ENCODE measurements at regions not wholly inside any gene's neighbourhood (a gene's known extent, or its start where the extent isn't known, plus 50 kb on each side); places are given as distances from the start of the nearest gene placed in this dataset.
"Not testable (repeated sequence)": the region's sequence is repeated elsewhere in the genome, so short reads cannot be mapped to it uniquely, and the experiment has no call there.

DNA sequence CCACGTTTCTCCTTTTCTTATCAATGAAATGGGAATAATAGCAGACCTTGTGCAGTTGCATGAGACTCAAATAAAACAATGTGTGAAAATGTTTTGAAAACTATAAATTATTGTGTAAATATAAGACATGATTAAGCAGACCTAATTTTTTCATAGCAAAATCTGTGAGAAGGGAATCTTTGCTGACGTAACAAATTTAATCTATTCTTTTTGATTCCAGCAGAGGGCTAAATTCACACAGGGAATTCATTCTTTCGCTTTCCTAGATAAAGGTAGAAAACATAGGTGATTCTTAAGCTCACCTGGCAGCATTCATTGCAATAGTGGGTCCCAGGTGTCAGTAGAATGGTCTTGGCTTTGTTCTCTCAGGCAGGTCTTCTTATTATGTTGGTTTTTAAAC is 450.0 kb upstream of the GCFC2 start:
- no peak for FAIRE-seq

DNA sequence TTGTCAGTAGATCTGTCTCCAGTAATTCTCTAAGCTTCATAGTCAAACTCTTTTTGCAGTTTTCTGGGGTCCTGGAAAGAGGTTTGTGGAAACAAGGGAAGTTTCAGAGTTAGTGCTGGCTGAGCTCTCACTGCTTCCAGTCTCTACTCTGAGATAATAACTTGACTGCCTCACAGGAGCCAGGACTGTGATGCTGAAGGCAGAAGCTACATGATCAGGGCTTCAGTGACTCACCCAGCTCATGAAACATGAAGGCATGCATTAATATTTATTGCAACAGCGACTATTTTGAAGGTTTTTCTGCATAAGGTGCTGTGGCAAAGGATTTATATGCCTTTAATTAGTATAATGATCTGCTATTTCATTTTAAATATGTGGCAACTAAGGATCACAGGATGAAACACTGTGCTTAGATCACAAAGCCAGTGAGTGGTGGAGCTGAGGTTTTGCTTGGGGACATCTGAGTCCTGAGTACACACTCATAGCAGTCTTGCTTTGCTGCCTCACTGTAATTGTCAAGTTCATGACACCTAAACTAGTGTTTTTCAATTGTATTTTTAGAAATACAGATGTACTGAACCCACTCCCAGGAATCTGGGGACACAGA is 448.4 kb upstream of the GCFC2 start:
- FAIRE-seq: no peak

DNA sequence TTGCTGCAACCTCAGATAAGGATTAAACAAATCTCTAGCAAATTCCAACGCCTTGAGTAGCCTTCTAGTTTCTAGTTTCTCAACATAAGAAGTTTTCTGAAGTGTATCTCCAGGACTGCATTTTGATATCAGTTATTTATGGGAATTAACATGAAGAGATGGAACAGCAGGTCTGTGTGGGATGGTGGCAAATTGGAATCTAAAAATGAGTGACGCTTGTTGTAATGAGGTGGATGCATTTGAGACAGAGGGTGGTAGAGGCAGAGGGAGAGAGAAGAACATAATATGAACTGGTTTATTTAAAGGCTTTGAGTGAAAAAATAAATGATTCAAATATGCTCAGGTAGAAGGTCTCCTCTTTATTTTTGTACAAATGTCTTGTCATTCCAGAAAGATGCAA is 446.8 kb upstream of the GCFC2 start:
- no peak for FAIRE-seq

DNA sequence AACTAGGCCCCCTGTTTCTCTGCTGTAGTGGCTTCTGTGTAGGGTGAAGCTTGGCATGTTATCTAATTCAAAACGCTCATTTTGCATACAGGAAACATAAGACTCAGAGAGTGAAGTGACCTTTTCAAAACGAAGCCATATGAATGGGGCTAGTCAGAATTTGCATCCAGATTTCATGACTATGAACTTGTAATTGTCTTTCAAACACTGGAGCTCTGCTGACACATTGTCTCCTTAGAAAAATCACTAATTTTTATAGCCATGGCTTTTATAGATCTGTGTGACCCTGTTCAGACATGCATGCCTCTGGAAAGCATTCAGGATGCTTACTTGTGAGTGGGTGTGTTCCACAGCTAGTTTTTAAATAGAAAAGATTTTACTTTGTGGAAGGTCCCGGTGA is 444.3 kb upstream of the GCFC2 start:
- FAIRE-seq: no peak

DNA sequence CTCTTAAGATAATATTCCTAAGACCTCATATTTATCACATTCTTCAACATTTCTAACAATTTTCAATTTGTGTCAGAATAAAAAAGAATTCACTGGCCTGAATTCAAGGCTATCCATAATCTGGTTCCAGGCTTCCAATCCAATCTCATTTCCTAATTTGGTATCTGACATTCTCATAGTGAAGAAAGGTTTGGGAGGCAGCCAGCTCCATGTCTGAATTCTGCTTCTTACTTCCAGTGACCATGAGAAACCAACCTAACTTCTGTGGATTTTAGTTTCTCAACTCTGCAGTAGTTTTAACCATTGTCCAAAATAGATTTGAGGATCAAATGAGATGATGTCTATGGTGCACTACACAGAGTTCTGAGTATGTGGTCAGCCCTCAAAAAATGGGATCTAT is 439.1 kb upstream of the GCFC2 start:
- no peak for FAIRE-seq

DNA sequence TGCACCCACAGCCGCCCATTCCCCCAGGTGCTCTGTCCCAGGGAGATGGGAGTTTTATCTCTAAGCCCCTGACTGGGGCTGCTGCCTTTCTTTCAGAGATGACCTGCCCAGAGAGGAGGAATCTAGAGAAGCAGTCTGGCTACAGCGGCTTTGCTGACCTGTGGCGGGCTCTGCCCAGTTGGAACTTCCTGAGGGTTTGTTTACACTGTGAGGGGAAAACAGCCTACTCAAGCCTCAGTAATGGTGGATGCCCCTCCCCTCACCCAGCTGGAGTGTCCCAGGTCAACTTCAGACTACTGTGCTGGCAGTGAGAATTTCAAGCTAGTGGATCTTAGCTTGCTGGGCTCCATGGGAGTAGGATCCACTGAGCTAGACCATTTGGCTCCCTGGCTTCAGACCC is 428.6 kb upstream of the GCFC2 start:
- not testable (repeated sequence) for FAIRE-seq

DNA sequence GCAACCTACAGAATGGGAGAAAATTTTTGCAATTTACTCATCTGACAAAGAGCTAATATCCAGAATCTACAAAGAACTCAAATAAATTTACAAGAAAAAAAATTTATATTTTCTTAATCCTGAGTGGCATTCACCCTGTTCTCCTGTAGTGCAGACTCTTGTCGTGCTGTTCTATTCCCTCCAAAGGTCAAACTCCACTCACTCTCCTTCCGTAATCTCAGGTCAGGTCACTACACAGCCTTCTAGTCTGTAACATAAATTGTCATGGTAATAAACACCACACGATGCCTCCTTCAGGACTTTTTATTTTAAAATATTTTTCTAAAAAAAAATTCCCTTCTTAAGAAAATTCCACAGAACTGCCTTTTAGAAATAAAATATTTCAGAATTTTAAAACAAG is 417.9 kb upstream of the GCFC2 start:
- FAIRE-seq: no peak

DNA sequence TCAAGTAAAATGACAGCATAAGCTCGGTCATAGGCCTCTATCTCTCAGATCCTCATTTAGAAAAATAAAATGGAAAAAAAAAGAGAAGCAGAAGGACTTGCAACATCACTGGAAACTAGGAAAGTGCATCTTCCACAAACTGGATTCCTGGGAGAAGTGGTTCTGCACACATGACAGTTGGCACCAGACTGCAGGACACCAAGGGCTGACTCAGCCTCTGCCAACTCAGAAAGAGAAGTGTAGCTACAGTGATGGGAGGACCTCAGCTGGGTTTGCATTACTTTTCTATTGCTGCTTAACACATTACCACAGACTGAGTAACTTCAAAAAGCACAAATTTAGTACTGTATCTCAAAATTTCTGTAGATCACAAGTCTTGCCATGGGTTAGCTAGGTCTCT is 409.5 kb upstream of the GCFC2 start:
- no peak for FAIRE-seq

DNA sequence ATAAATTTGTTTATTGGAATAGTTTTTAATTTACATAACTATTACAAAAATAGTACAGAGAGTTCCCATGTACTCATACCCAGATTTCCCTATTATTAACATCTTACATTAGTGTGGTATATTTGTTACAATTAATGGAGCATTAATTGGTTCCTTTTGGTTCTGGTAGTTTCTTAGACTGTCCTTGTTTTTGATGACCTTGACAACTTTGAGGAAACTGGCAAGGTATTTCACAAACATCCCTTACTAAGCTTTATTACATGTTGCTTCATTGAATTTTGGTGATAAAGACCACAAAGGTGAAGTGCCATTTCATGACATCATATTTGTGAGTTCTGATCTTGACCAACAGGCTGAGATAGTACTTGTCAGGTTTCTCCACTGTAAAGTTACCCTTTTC is 379.0 kb upstream of the GCFC2 start:
- no peak for FAIRE-seq

DNA sequence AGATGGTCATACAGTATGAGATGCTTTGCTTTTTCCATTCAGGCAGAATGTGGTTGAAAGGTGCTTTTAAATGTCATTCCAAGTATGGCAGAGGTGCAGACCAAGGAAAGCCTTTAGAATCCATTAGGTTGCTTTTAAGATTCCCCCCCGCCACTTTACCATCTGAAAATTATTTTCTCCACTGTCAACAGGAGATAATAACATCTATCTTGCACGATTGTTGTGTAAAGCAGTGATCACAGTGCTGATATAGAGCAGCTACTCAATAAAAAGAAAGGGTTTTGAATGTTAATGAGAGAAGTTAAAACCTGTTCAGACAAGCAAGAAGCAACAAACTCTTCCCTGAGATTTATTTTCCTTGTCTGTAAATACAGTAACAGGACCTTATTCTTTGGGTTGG is 372.5 kb upstream of the GCFC2 start:
- no peak for FAIRE-seq

DNA sequence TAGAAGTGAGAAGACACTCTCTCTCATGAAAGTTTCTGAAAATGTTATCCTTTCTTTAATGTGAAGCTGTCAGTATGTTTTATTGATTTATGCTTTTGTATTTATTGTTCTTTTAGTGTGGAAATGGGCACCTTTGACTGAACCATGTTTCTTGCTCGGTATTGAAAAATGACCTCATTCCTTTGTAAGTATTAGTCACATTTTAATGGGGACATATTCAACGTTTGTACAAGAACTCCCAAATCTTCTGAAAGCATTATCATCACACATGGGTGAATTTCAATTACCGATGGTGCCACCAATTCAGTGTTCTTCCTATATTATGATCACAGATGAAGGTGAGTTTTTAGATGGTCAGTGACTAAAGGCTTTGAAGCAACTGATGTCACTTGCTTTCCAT is 371.8 kb upstream of the GCFC2 start:
- no peak for FAIRE-seq

DNA sequence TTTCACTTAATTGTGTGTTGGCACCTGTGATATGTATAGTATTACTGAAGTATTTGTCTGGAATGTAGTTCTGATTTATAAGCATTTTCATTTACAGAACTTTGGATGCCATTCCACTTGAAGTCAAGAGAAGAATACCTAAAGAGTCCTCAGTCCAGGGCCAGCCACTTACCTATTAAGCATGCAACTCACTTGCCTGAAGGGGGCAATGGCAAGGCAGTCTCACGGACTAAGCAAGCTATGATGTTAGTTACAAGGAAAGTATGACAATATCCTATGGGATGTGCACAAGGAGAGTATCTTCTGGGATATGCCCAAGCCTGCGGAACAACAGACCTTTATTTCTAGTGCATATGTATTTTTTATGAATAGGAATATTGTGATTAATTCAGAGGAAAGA is 369.4 kb upstream of the GCFC2 start:
- no peak for FAIRE-seq

DNA sequence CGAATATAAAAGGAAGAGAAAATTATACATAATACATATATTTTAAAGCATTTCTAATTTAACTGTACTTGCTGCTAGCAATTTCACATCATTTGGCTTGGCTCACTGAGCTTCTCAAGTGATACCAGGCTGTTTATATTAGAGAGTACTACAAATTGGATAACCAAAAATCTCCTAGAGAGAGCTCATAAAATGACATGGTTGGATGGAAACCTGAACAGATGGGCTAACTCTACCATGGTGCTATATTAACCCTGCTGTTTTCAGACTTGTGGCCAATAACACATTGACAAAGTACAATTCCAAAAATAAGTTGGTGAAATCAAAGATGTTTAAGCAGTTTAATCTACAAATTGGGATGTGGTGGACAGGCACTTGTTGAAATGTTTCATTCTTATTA is 364.4 kb upstream of the GCFC2 start:
- FAIRE-seq: no peak

DNA sequence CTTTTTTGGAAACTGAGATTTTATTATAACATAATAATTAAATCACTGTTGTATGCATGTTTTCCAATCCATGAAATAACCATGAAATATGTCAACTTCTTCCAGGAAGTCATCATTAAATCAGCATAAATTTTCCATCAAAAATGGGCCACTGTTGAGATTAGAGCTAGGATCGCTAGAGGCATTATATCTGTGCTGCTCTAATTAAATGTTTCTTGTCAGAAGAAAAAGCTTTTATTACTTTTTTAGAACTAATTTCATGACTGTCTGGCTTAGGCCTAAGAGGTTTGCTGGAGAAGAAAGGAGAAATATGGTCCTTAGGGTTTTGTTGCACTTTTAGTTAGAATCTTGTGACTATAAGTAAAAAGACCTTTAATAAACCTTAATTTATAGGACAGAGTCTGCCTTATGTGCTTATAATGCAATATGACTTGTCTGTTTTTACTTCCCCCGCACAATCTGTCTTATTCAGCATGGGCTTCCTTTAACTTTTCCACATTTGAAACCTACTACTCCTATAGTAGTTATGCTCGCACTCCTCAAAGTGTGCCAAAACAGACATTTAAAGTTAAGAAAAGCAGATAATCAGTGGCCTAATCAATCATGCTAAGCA is 363.4 kb upstream of the GCFC2 start:
- no peak for FAIRE-seq

DNA sequence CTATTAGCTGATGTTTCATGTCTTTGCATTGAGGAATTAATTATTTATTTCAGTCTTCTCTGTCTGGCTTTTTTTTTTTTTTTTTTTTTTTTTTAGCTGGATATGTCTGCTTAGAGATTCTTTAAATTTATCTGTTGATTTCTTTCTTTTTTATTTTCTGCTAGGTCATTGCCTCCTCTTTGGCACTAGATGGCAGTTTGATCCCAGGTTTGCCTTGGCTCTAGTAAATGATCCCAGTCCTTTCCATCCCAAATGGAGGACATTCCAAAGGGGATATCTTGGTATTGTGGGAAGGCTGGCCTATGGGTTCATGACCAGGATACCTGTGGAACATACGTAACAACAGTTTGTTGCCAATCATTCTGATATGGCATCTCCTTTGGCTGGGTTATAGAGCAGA is 339.5 kb upstream of the GCFC2 start:
- FAIRE-seq: no peak

DNA sequence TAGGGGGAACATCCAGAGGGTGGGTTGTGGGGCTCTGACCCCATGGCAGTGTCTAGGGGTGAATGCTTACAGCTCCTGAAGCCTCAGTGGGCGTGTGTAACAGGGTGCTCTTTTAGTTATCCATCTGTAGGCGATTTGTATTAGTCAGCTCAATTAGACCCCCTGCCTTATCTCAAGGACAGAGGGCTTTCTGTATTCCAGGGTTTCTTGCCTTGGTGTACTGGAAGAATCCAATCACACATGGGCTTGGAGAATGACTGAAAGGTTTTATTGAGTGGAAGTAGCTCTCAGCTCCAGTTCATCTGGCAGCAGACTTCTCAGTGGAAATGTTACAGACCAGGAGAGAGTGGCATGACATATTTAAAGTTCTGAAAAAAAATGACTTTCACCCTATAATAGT is 334.0 kb upstream of the GCFC2 start:
- no peak for FAIRE-seq

DNA sequence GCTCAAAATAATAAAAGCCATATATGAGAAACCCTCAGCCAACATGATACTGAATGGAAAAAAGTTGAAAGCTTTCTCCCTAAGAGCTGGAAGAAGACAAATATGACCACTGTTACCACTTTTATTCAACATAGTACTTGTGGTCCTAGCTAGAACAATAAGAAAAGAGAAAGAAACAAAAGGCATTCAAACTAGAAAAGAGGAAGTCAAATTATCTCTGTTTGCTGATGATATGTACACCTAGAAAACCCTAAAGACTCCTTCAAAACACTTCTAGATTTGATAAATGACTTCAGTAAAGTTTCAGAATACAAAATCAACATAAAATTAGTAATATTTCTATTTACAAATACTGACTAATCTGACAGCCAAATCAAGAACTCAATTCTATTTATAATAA is 328.8 kb upstream of the GCFC2 start:
- FAIRE-seq: no peak

DNA sequence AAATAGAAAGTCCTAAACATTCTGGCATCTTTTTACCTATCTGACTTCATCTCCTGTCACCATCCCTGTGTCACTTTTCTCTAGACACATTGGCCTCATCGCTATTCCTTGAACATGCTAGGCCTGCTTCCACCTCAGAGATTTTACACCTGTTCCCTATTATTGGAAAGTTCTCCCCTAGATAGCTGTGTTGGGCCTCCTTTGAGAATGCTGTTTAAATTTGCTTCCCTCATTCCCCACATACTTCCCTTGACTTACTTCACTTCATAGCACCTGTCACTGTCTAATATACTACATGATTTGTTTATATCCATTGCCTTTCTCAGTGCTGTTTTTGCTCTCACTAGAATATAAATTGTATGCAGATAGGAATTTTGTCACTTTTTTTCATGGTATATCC is 317.0 kb upstream of the GCFC2 start:
- FAIRE-seq: no peak

DNA sequence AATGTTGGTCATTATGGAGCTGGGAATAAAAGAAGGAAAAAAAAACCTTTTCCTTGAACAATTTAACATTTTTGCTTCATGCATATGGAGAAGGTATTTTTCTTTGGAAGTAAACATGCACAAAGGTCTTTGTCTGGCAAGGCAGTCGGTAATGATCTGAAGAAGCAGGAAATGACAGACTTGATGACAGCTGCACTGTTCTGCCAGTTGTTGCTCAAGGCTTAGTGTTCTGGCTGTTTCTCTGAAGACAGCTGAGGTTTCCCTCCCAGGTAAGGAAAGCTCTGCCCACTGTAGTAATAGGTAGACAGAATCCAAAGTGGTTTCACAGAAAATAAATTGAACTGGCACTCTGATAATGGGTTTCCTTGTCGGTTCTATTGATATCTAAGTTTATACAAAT is 308.4 kb upstream of the GCFC2 start:
- no peak for FAIRE-seq

DNA sequence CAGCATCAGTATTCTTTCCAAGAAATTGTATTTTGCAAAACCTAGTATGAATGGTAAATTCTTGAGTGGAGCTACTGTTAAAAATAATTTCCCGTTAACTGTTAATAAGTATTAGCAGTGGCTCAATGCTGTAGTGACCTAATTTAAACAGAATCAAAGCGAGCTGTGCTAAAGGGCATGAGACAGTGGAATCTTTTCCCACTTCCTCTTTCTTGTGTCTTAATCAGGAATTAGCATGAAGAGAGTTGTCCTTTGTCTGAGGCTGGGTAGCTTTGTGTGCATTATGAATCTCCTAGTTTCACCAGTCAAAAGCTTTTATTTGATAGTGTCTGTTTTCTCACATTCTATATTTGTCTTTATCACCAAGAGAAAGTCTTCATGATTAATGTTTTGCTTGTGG is 298.8 kb upstream of the GCFC2 start:
- no peak for FAIRE-seq

DNA sequence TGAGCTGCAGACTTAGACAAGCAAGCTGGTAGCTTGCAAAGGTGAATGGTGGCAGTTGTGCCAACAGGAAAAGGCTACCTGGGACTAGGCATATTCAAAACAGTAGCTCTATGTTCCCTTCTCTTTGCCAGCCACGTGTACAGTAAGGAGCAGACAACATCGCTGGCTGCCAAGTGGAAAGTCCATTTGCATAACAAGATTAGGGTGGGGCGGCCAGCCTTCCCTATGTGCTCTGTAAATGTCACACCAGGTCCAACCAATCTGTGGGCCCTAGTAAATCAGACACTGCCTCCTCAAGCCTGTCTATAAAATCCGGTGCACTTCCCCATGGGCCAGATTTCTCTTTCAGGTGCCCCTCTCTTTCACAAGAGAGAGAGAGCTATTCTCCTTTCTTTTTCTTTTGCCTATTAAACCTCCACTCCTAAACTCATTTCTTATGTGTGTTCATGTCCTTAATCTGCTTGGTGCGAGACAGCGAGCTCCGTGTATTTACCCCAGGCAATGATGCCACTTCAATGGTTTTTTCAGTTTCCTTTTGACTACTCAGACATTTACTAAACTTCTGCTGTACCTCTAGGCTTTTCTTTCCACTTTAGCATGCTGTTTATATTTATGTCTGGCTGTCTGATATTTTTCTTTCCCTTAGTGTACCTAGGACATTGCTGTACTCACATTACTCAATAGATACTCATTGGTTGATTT is 297.4 kb upstream of the GCFC2 start:
- FAIRE-seq: no peak

DNA sequence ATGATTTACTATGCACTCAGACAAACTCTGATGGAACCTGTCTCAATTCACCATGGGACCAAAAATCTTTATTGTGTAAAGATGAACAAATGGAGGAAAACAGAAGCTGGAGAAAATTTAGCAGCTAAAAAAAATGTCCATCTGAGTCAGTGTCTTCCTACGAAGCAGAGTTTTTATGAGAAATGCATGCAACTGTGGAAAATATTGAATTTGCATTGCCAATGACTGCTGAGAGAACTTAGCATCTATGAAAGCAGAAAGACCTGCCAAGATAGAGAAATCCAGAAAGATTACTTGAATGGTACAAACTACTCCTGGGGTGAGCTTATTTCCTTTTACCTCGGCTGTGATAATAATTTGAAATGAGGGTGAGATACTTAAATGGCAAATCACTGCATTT is 289.7 kb upstream of the GCFC2 start:
- FAIRE-seq: no peak

DNA sequence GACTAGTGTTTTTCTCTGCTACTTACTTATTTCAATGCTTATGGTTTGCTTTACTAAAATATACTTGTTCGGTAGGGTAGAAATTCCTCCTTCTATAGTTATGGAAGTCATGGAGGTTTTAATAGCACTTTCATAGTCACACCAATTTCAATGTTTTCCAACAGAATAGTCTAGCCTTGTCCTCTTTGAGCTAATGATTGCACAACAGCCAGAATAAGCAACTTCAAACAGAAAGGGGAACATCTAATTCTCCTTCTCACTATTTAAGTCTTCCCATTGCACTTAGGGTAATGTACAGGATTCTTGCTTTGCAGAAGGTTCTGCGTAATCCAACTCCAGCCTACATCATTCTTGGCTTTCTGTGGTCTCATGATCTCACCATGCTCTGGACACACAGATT is 287.7 kb upstream of the GCFC2 start:
- no peak for FAIRE-seq

DNA sequence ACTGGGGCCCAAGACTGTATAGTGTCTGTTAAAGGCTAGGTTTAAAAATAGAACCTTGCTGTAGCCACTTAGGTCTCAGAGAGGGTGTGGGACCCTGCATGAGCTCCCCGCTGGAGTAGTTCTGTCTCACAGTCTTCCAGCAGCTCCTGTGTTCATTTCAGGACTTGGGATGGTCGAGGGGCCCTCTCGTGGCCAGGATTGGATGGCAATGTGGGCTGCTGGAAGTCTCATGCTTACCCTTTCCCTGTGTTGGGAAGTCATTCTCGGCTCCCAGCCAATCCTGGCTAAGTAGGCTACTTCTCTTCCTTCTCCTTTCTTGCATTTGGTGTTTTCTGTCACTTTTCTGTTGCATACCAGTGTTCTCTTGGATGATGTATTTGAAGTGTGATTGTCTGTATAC is 284.0 kb upstream of the GCFC2 start:
- no peak for FAIRE-seq

DNA sequence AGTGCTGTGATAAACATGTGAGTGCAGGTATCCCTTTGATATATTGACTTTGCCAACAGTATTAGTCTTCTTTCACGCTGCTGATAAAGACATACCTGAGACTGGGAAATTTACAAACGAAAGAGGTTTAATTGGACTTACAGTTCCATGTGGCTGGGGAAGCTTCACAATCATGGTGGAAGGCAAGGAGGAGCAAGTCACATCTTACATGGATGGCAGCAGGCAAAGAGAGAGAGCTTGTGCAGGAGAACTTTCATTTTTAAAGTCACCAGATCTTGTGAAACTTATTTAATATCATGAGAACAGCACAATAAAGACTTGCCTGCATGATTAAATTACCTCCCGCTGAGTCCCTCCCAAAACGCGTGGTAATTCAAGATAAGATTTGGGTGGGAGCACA is 277.9 kb upstream of the GCFC2 start:
- not testable (repeated sequence) for FAIRE-seq
